ENCODE measurements at regions not wholly inside any gene's neighbourhood (a gene's known extent, or its start where the extent isn't known, plus 50 kb on each side); places are given as distances from the start of the nearest gene placed in this dataset.

DNA sequence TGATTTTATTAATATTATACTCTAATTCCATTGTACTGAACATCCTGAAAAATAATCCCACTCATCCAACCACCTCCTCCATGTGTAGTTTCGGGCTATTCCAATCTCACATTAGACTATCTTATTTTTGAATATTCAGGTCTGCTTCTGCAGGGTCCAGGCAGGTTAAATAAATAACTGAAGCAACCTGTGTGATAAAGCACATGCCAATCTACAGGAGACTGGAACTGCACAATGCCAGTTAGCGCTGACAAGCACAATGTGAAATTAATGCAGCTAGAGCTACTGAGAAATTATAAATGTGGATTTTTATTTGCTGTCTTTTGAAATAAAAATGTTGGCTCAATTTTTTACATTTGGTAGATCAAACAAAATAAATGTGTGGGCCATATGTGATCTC, 540.1 kb upstream of the ATXN8OS start:
- no peak for DNase-seq

GRCh38 chr13:69566104-69566716, 541.4 kb upstream of the ATXN8OS start:
- no peak for DNase-seq

- DNase-seq = no peak
Observed at GRCh38 chr13:69565334-69565733, 542.3 kb upstream of the ATXN8OS start.

- DNase-seq = no peak
Observed at GRCh38 chr13:69556540-69557196, 551.0 kb upstream of the ATXN8OS start.

DNA sequence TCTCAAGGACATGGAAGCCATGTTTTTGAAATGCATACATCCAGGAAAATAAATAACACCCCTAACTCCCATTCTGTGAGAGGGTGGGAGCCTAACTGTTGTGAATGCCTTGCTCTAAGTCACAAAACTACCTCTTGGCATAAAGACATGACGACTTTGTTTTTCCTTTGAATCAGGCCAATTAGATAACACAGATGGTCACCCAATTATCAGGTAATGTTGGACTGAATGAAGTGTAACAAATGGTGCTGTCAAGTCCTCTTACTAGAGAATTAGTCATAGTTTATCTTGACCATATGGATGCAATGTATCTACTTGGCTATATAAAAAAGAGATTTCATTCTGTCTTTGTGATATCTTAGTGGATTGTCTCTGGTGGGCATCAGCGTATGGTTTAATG, 553.6 kb upstream of the ATXN8OS start:
- DNase-seq = no peak

DNA sequence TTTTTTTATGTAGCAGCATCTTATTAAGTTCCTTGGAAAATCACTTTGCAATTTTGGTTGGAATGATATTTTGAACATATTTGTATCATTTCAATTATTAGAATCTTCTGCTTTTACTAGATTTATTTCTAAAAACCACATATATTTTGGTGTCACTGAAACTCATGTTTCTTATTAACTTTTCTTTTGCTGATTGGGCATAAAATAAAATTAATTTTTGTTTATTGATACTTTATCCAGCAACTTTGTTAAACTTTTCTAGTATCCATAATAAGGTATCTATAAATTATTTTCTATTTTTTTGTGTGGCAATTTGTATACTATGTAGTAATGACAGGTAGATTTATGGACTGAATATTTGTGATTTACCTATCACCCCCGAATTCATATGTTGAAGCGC, 556.4 kb upstream of the ATXN8OS start:
- no peak for DNase-seq

- DNase-seq = no peak
Observed at GRCh38 chr13:69547780-69548179, 559.8 kb upstream of the ATXN8OS start.

DNA sequence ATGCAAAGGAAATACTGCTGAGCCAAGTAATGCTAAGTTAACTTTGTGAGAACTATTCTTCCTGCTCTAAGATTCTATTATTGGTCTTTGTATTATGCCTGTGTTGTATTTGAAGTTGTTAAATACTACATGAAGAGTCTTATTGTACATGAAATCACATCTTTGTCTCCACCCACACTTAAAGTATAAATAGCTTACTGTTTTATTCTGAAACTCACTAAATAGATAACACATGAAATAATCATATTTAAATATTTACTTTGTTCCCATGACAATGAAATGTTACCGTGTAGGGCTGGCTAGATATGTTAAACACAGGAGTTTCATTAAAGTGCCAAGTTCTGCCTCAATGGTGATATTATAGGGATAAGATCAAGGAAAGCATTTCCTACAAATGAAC, 562.1 kb upstream of the ATXN8OS start:
- no peak for DNase-seq

DNA sequence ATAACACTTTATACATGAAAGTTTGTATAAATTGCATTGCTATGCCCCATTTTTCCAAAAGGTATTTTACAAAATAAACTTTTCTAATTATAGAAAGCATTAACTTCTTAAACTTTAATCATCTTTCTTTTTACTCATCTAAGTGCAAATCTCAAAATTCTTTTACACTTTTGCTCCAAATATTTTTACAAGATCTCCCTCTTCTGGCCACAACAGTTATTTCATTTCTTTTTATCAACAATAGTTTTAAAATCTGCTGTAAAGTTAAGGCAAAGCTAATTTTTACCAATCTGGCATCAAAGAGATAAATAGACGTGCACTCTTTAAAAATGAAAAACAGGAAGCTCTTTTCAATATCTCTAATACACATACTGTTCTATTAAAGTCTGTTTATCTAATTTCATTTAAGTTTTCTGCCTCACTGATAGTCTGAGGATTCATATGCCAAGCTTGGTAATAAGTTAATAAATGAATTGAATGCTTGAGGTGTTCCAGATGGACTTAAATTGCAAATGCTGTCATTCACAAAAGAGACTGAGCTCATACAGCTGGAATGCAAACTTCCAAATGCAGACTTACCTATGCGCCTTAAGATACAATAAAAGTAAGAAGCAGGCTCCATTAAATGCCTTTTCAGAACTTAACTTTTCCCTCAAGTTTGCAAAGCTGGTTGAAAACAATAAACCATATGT, 583.0 kb upstream of the ATXN8OS start:
- no peak for DNase-seq

DNA sequence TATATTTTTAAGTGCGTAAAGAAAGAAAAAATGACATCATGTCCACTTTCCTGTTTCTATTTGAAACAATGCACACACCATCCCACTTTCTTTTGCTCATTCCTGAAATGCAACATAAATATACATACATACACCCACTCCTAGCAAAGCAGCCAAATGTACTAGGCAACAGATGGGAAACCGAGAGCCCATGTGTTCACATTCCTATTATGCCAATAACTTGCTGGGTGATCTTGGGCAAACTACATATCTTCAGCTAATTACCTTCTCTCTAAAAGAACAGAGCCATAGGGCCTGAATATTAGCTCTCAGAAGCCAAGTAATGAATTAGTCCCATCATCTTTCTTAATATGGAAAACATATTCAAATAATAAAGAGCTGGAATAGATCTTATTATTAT, 610.6 kb upstream of the ATXN8OS start:
- DNase-seq = no peak

GRCh38 chr13:69495096-69495495, 612.5 kb upstream of the ATXN8OS start:
- DNase-seq = no peak

DNA sequence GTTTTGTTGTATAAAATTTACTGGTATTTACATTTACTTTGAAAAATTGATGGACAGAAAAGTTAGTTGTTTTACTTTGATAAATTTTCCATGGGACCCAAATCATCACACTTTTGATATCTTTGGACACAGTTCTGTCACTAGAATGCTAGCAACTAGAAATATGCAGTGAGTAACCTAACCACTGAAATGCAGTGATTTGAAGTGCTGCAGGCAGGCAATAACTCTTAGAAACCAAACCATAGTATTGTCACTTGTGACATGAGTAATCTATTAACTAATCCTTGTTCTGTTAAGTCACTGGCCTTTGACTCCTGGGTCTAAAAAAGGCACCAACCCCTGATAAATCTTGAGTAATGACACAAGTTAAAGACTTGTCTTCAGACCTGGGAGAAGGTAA, 620.0 kb upstream of the ATXN8OS start:
- DNase-seq = no peak

DNA sequence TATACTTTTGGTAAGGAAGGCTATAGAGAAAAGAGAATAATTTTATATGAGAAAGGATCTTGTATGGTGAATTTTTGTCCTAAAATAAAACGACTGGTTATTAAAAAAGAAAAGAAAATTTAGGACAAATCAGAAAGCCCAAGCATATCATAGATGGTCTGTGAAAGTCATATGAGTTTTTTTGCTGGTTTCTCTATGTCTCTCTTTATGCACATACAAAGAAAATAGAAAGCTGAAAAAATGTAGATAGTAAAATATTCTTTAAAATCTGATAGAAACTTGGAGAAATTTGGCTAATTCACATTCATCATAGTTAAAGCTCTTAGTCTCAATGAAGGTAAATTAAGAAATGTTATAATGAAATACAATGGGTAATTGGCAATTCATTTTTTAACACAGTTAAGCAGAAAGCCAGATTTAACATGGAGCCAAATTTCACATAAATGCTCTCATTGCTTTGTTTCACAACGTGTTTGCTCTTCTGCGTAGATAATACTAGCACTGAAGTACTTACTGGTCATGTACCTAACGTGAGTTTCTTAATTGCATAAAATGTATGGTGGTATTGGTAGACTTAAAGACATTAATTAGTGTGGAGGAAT, 621.5 kb upstream of the ATXN8OS start:
- DNase-seq = no peak

DNA sequence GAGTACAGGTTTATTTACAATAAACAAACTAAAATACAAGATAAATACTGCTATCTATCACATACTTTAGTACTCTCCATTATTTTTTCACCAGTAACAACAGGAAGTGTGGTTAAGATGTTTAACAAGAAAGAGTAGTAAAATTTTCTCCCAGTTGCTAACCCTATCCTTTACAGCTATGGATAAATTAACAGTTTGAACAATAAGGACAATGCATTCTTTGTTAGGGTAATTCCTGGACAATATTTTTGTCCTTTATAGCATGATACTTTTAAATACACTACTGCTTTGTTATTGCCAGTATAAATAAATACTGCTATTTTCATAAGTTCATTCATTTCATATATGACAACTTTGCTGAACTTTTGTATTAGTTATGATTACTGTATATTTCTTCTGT, 630.2 kb upstream of the ATXN8OS start:
- DNase-seq = no peak

GRCh38 chr13:69474011-69474685, 633.5 kb upstream of the ATXN8OS start:
- no peak for DNase-seq

DNA sequence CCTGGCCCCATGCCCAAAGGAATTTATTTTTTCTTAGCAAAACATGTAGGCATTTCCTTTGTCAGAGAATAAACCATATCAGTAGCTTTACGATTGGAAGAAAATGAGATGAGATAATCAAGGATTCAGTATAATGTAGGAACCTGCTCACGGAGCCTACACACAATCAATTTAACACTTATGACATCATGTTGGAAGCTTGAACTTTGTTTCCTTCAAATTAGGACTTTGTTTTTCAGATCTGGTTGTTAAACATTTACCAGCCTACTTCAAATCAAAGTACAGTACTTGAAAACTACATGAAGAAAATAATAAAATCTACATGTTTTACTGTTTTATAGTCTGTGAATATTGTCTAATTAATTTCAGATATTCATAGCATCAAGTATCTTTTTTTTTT, 639.0 kb upstream of the ATXN8OS start:
- no peak for DNase-seq

DNA sequence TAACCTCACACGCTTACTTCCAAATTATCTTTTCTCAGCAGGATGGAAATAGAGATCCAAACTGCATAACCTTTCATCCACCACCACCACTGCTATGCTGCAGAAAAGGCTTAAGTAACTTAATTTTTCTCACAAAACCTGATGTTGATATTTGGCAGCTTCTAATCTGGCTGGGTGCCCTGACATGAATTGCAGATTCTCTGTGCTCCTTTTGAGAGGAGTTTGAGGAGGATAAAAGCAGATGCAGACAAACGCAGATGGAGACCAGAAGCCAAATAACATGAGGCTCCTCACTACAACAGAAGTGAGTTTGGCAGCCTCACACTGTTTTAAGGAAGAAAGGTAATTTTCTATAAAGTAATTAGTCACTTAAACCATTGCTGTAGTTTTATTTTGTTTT, 646.2 kb upstream of the ATXN8OS start:
- no peak for DNase-seq

- DNase-seq = no peak
Observed at GRCh38 chr13:69459346-69459745, 648.3 kb upstream of the ATXN8OS start.

GRCh38 chr13:69458013-69458412, 649.6 kb upstream of the ATXN8OS start:
- DNase-seq = no peak

- DNase-seq = no peak
Observed at GRCh38 chr13:69450245-69450644, 657.4 kb upstream of the ATXN8OS start.

- no peak for DNase-seq
Observed at GRCh38 chr13:69425235-69425634, 682.4 kb upstream of the ATXN8OS start.

DNA sequence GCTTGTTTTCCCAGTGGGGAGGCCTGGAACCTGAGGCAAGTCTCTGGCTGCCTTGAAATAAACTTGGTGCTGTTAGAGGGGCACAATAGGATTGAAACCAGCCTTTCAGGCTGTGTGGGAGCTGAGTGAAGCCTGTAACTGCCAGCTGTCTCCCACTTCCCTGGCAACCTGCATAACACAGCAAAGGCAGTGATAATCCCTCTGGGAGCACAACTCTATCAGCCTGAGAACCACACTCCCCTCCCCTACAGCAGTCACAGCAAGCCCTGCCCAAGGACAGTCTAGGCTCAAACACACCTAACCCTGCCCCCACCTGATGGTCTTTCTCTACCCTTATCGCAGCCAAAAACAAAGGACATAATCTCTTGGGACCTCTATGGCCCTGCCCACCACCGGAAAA, 683.8 kb upstream of the ATXN8OS start:
- no peak for DNase-seq

GRCh38 chr13:69418319-69418718, 689.3 kb upstream of the ATXN8OS start:
- DNase-seq = no peak

- DNase-seq = no peak
Observed at GRCh38 chr13:69410761-69411160, 696.9 kb upstream of the ATXN8OS start.

All from CD4-positive, alpha-beta T cell treated with Interferon alpha-2 for 1 hour (primary cell).